DND-41 (cell line): ENCODE measurements at regions not wholly inside any gene's neighbourhood (a gene's known extent, or its start where the extent isn't known, plus 50 kb on each side); places are given as distances from the start of the nearest gene placed in this dataset.

Source experiments
- ATAC-seq: fragments of 200-7000 bp; cut with Tn5 transposase; 3 replicates; pipeline ENCODE4 v1.9.1; 2021; ENCODE audit warnings: low read depth; ENCODE audit not compliant: insufficient read depth
- DNase-seq: peaks from one replicate; pipeline ENCODE4 v3.0.0-alpha.2; 2020
- H2AFZ ChIP-seq: 2 replicates; pipeline ENCODE4 v1.6.0; 2012; ENCODE audit warnings: low read depth, low read length
- H3K27ac ChIP-seq: 2 replicates; pipeline ENCODE4 v1.5.1; 2012; ENCODE audit warnings: low read length, inconsistent platforms
- H3K27me3 ChIP-seq: fragments of 200-600 bp; sonication (generic); 2 replicates; pipeline ENCODE4 v1.6.0; 2012; ENCODE audit warnings: low read length, mild to moderate bottlenecking, inconsistent platforms; ENCODE audit not compliant: insufficient read depth, poor library complexity
- H3K36me3 ChIP-seq: 2 replicates; pipeline ENCODE4 v1.5.1; 2012; ENCODE audit warnings: low read length, inconsistent platforms; ENCODE audit not compliant: insufficient read depth
- H3K4me1 ChIP-seq: 2 replicates; pipeline ENCODE4 v1.5.1; 2012; ENCODE audit warnings: mild to moderate bottlenecking, low read length; ENCODE audit not compliant: insufficient read depth
- H3K4me2 ChIP-seq: 2 replicates; pipeline ENCODE4 v1.6.0; 2012; ENCODE audit warnings: mild to moderate bottlenecking, moderate library complexity, low read length, inconsistent platforms; ENCODE audit not compliant: insufficient read depth
- H3K4me3 ChIP-seq, 2 experiments: fragments of 200-600 bp in 1 of 2; shearing (Covaris generic) in 1 of 2; 2 replicates each; pipeline ENCODE4 v1.5.1; 2012 to 2016; ENCODE audit warnings: inconsistent platforms in 2 of 2, low read length in 2 of 2, mild to moderate bottlenecking in 2 of 2, low read depth in 1 of 2, moderate library complexity in 1 of 2
- H3K79me2 ChIP-seq: 2 replicates; pipeline ENCODE4 v1.6.0; 2012; ENCODE audit warnings: low read length, inconsistent platforms; ENCODE audit not compliant: insufficient read depth
- H3K9ac ChIP-seq: 2 replicates; pipeline ENCODE4 v1.6.0; 2012; ENCODE audit warnings: low read depth, mild to moderate bottlenecking, inconsistent platforms, low read length, moderate library complexity
- H3K9me3 ChIP-seq: 2 replicates; pipeline ENCODE4 v1.5.1; 2012; ENCODE audit warnings: low read length, moderate library complexity, mild to moderate bottlenecking, inconsistent platforms; ENCODE audit not compliant: insufficient read depth, severe bottlenecking
- H4K20me1 ChIP-seq: 2 replicates; pipeline ENCODE4 v1.6.0; 2012; ENCODE audit warnings: low read length; ENCODE audit not compliant: insufficient read depth
- EZH2 ChIP-seq: IDR thresholded peaks from 3 replicates; pipeline ENCODE4 v1.6.1; 2012; ENCODE audit warnings: borderline replicate concordance, low read depth, mild to moderate bottlenecking, moderate library complexity, low read length, inconsistent platforms; ENCODE audit not compliant: severe bottlenecking
- TF ChIP-seq, protein P1 (sequence below): IDR thresholded peaks from 2 replicates; pipeline ENCODE4 v1.5.1; 2012; ENCODE audit warnings: borderline replicate concordance, low read length, moderate library complexity, mild to moderate bottlenecking; ENCODE audit not compliant: poor library complexity, severe bottlenecking; ENCODE audit errors: extremely low read depth

DNA sequence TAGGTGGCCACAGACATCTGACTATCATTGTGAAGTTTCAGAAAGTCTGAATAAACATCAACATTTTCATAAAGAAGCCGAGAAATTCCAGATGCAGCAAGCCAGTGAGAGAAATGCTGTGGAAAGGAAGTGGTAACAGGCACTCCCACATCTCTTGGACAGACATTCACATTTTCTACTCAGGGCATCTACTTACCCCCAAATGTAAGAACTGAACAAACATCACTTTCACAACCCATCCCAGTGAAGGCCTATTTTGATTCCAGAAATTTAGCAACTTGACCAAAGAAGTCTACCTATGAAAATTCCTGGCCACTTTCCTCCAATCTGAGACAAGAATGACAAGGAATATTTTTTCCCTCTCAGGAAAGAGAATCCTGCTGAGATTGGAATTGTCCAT lies 224.8 kb upstream of the DCBLD2 start:
- TF ChIP-seq, protein P1, sequence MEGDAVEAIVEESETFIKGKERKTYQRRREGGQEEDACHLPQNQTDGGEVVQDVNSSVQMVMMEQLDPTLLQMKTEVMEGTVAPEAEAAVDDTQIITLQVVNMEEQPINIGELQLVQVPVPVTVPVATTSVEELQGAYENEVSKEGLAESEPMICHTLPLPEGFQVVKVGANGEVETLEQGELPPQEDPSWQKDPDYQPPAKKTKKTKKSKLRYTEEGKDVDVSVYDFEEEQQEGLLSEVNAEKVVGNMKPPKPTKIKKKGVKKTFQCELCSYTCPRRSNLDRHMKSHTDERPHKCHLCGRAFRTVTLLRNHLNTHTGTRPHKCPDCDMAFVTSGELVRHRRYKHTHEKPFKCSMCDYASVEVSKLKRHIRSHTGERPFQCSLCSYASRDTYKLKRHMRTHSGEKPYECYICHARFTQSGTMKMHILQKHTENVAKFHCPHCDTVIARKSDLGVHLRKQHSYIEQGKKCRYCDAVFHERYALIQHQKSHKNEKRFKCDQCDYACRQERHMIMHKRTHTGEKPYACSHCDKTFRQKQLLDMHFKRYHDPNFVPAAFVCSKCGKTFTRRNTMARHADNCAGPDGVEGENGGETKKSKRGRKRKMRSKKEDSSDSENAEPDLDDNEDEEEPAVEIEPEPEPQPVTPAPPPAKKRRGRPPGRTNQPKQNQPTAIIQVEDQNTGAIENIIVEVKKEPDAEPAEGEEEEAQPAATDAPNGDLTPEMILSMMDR, result no peak
- no peak for TF ChIP-seq EZH2
- no peaks in the 10 kb centered on the region for H3K27me3 ChIP-seq
- H2AFZ ChIP-seq, result no peak overlapping the region
- H3K4me3 ChIP-seq, result no peak overlapping the region
- no peak overlapping the region for H3K4me2 ChIP-seq
- H3K4me1 ChIP-seq, result no peaks in the 10 kb centered on the region
- no peaks in the 10 kb centered on the region for H3K79me2 ChIP-seq
- no peaks in the 10 kb centered on the region for H3K9me3 ChIP-seq
- ATAC-seq, result no peak
- H3K27ac ChIP-seq, result no peak overlapping the region
- no peaks in the 10 kb centered on the region for H4K20me1 ChIP-seq
- DNase-seq, result no peak
- H3K9ac ChIP-seq, result no peak overlapping the region
- H3K36me3 ChIP-seq, result no peaks in the 10 kb centered on the region

- H2AFZ ChIP-seq, result no peak overlapping the region
- no peak overlapping the region for H3K4me2 ChIP-seq
- no peaks in the 10 kb centered on the region for H3K9me3 ChIP-seq
- no peak for TF ChIP-seq EZH2
- TF ChIP-seq, protein P1, result no peak
- no peak overlapping the region for H3K9ac ChIP-seq
- no peaks in the 10 kb centered on the region for H3K4me1 ChIP-seq
- no peak overlapping the region for H3K4me3 ChIP-seq
- no peaks in the 10 kb centered on the region for H3K79me2 ChIP-seq
- no peak for ATAC-seq
- no peaks in the 10 kb centered on the region for H3K36me3 ChIP-seq
- no peak overlapping the region for H3K27ac ChIP-seq
- no peaks in the 10 kb centered on the region for H3K27me3 ChIP-seq
- no peak for DNase-seq
- no peaks in the 10 kb centered on the region for H4K20me1 ChIP-seq
Observed at GRCh38 chr3:99119385-99119784, 217.9 kb upstream of the DCBLD2 start.

- H3K9me3 ChIP-seq, result no peaks in the 10 kb centered on the region
- H4K20me1 ChIP-seq, result no peaks in the 10 kb centered on the region
- H3K27me3 ChIP-seq, result no peaks in the 10 kb centered on the region
- no peaks in the 10 kb centered on the region for H3K36me3 ChIP-seq
- H3K4me3 ChIP-seq, result no peak overlapping the region
- no peak for ATAC-seq
- no peak overlapping the region for H3K4me2 ChIP-seq
- H3K27ac ChIP-seq, result no peak overlapping the region
- TF ChIP-seq EZH2, result no peak
- TF ChIP-seq, protein P1, result no peak
- no peak for DNase-seq
- H3K79me2 ChIP-seq, result no peaks in the 10 kb centered on the region
- no peaks in the 10 kb centered on the region for H3K4me1 ChIP-seq
- H2AFZ ChIP-seq, result no peak overlapping the region
- no peak overlapping the region for H3K9ac ChIP-seq
Observed at GRCh38 chr3:99118381-99118780, 216.9 kb upstream of the DCBLD2 start.
